HG02588 (cell line): ENCODE measurements at regions not wholly inside any gene's neighbourhood (a gene's known extent, or its start where the extent isn't known, plus 50 kb on each side); places are given as distances from the start of the nearest gene placed in this dataset.

Experiments used
- ATAC-seq: cut with Tn5 transposase; IDR thresholded peaks from one replicate; pipeline ENCODE4 v1.9.1; 2021; ENCODE audit warnings: mild to moderate bottlenecking, moderate library complexity; ENCODE audit not compliant: unreplicated experiment

DNA sequence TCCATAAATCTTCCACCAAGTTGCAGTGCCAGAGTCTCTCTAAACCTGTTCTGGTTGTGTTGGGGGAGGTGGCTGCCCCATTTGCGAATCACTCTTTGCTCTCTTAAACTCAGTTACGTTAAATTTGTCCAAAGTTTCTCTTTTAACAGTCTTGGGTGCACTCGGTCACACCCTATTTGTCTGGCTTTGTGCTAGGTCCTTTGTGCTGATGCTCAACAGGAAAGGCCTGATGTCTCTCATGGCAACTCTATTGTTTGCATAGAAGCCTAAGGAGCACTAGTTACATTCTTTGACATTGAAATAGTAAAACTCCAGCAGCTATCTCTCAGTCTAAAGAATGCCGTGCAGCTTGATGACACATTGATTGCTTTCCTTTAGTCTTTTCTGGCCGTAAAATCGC lies 105.1 kb downstream of the TRMT11 start:
- ATAC-seq: no peak

DNA sequence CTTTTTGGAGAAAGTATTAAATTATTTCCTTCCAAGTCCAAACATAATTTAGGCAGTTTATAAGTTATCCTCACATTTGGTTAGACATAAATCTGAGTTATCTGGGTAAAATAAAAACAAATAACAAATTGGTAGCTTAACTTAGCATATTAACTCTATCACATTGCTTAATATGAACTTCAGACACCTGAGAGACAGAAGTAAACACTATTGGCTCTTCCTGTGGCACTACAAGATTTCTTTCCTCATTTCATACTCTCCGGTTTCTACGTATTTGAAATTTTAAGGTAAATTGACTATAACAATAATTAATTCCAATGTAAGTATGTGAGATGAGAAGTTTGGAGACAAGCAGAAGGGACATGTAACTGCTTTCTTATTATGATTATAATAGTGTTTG lies 106.8 kb downstream of the TRMT11 start:
- no peak for ATAC-seq

DNA sequence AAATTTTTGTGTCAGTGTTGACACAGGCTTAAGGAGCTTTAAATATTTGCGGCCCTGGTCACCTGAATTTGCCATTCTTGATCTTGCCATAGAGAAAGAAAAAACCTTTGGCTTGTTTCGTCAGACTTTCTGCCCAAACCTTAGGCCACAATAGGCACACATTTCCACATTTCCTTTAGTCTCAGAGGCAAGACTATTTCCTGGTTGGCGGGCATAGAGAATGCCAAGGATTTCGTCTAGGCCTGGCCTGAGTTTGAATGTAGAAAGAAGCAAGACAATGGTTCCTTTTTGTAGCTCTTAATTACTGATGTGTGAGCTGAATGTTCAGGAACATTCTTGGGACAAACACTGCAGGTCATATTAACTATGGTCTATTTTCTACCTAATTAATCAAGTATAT lies 108.1 kb downstream of the TRMT11 start:
- no peak for ATAC-seq

DNA sequence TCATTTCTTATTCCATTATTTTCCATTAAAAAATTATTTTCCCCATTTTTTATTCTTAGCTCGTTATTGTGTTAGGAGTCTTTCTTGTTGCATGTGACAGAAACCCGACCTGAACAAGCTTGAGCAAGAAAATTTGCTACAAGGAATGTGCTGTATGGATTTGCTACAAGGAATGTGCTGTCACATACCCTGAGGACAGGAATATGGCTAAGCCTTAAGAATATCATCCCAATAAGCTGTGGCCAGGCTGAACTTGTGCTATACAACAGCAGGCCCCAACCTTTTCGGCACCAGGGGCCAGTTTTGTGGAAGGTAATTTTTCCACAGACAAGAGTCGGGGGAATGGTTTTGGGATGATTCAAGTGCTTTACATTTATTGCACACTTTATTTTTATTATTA lies 114.0 kb downstream of the TRMT11 start:
- no peak for ATAC-seq

DNA sequence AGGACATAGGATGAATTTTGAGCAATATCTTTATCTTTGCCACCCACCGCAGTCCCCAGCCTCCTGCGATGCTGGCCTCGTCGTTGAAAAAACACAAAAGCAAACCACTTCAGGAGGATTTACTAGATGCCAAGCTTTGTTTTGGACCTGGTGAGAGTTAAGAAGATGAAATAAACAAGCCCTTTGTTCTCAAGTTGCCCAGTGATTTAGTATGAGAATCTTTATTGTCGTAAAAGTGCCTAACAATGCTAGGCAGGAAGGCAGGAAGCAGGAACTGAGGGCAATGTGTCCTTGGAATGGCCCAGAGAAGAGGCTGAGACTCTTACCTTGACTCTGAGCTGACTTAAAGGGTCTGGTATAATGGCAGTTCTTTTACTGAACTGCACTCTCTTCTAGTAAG lies 116.0 kb downstream of the TRMT11 start:
- ATAC-seq: no peak

DNA sequence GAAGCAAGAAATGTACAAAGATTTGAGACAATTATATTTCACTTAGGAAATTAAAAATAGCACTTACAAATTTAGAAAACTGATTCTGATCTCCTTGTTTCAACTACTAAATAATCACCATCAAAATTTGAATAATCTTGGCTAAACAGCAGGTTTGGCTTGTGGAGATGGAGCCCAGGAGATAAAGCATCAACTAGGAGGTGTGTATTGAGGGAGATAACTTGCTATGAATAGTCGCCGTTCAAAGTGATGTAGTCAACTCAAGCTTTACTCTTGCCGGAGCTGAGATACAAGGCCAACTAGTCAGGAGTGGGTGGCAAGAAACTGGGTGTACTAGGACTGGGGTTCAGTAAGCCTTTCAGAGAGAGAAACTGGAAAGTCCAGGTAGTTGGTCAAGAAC lies 117.7 kb downstream of the TRMT11 start:
- no peak for ATAC-seq

DNA sequence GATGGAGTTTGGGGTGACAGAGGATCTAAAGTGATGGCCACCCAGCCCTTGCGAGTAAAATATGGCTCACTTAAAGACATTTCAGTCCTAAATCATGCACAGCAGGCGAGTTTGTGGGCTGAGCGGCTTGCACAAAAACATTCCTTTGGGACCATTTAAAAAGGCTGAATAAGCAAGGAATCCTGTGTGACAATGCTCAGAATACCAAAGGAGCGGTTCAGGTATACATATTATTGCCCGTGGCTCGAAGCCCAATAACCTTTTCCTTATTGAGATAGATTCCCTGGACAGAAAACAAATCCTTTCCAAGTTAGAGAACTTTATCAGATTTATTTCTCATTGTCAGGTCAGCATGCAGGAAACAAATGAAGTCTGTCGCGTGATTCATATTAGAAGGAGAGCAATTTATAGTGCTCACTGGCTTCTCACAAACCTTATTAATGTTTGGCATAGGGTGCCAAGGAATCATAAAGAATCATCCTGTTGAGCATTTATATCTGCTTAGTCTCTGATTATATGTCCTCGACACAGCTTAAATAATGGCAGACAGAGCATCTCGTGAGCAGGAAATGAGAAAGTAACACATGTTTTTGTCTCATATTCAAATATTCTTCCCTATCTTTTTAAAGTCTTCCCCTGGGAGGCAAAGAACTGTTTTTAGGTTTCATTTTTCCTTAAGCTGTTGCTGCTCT lies 121.3 kb downstream of the TRMT11 start:
- ATAC-seq: no peak

DNA sequence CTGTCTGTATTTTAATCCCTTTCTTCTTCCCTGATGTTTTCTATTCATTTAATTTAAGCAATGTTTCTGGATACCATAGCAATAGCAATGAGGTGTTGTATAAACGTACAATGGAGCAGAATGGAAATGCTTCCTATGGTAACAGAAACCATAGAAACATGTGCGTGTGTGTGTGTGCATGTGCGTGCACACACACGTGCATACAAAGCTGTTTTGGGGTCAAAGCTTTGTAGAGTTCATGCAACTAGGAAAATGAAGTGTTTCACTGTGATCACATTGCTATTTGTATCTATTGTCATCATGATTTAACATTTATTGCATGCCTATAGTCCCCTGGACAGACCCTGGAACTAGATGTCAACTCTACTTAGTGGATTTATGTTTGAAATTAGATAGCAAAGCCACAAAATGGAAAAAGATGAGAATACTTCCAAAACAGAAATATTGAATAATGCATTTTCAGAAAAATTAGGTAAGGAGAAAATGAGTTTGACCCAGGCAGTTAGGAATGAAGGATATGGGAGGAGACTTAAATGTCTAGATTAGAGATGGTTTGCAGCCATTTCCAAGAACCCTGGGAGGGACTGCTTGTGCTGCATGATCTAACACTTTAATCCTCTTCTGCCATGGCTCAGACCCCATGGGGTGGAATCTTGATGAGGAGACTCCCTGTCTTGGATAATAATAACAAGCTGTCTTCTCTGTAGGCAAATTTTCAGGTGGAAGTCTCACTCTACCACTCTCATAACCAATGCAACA lies 124.4 kb downstream of the TRMT11 start:
- no peak for ATAC-seq

DNA sequence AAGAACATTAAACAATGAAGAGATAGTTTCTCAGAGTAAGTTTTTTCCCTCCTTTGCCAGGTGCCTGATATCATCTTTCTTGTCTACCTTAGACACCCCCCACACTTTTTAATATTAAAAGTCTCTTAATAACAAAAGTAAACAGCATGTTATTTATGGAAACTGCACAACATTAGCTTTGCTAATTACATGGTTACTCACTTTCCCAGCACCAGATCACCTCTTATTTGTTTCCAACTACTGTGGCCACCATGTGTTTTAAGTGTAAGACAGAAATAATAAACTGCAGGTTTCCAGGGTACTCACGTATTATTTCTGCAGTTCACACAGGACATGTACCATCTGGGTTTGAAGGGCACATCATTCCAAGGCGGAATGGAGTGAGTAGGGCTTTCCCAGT lies 125.0 kb downstream of the TRMT11 start:
- no peak for ATAC-seq

DNA sequence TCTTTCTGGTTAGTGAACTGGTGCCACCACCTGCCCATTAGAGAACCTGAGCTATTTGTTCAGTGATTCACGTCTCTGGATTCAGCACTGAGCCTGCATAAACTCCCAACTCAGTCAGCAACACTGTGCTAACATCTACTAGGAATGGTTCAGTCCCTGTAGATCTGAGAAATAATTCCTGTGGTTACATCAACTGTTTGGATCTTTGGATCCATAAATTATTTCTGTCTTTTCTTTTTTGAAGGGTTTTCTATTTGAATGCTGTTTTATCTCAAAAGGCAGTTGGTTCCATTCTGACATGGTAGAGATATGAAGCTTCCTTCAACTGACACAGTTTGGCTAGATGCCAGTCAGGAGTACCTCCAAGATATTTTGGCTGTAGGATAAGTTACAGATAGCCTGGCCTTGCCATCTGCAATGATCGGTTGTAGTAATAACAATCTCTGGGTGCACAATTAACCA lies 125.9 kb downstream of the TRMT11 start:
- ATAC-seq: no peak

DNA sequence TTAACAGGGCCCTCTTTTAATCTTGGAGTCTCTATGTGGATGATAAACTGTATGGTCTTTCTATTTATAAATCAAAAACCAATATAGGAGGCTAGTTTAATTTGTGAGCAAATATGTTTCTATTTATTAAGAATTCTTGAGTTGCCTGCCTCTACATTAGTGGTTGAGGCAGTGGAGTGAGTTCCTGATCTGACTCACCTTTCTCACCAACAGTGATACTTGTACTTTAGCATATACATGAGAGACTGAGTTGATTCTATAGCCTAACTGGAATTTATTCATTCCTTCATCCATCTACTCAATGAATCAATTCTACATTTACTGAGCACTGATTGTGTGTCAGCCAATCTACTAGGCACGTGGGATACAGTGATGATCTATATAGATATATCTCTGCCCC lies 126.9 kb downstream of the TRMT11 start:
- ATAC-seq: no peak

DNA sequence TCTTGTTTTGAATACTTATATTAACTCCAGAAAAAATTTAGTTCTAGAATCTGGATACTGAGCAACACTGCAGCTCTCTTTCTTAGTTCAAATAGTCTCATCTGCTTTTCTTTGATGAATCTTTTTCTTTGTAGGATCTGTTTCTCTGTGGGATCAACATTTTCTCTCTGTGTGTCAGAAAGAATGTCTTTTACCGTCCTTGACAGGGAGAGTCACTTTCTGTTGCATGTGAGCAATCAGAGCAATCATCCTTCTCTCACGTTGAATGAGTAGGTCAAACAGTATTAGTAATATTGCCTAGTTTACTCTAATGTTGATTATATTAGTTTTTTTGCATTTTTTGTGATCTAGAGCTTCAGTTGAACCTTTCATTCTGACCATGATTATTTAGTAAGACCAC lies 130.9 kb downstream of the TRMT11 start:
- no peak for ATAC-seq

DNA sequence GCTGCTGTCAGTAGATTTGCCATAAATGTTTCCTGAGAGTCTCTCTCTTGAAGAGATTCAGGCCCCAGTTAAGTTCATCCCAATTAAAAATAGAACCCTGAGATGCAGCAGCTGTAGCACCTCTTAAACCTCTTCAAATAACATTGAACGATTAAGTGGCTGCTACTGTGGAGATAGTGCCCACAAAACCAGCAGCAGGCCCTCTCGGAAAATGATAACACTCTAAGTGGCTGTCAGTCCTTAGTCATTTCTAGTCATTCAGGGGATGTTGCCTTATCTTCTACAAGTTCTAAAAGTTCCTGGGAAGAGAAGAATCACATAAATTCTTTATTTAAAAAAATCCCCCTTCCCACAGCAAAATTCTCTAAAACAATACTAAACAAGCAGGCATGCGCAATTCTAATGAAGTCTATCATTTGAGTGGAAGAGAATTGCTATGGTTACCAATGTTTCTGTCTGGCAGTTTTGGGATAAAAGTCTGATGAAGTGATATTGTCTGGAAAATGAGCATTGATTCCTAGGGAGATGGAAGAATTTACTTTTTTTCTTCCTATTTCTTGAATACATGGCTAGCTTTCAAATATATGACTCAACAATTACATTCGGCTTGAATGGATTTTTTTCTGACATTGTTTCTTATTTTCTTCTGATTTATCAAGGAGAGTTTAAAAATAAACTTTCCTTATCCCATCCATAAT lies 131.9 kb downstream of the TRMT11 start:
- no peak for ATAC-seq

DNA sequence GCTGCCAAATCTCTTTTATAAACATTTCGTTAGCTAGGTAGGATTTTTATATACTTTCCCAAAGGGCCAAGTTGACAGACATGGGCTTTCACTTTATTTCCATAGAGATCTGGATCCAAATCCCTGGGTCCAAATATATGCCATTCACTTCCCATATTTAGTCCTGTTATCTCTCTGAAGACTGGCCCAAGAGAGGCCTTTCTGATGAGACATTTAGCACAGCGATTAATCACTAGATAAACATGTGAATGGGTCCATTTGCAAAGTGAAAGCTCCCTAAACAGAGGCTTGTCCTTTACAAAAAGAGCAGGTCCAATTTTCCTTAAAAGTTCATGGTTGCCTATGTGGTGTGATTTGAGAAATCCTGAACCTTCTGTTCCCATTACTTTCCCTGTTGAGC lies 132.6 kb downstream of the TRMT11 start:
- no peak for ATAC-seq

DNA sequence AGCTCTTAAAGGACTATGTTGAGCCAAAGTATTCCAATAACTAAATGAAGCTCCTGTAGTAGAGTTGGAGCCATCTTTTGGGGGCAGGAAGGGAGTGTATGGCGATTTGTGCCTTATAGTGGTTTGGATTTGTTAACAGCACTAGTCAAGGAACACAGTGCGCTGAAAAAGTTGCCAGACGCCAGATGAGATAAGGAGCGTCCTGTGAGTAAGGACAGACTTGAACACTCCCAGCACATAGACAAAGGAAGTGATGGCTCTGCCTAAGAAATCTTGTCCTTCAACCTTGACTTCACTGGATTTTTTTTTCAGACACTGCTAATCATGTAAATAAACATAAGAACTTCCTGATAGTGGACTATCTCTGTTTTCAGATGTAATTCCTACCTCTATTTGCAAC lies 136.9 kb downstream of the TRMT11 start:
- no peak for ATAC-seq

DNA sequence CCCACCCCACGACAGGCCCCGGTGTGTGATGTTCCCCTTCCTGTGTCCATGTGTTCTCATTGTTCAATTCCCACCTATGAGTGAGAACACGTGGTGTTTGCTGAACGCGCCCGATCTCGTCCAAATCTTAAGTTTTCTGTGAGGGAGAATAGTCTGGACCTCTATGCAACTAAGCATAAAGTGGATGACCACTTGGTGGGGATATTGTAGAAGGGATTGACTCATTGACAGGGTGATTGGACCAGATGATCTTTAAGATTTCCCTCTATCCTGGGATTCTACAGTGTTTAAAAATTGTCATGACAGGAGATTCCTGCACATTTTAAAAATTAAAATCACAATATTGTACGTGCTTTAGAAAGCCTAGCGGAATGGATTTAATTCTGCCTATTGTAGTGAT lies 141.3 kb downstream of the TRMT11 start:
- no peak for ATAC-seq

DNA sequence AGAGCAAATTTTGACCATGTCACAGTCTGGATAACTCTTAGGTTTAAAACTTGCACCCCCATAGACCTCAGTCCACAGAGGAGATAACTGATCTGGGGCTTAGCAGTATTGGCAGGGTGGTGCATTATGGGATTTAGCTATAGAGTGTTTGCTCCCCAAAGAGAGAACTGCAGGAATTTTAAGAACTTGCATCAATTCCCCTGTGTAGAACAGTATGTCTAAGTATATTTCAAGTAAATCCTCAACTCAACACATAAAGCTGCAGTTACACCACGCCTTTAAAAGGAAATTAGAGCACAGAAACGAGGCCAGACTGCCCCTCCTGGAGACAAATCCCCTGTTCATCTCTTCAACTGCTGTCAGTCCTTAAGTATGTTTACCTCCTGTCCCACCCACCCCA lies 144.9 kb downstream of the TRMT11 start:
- no peak for ATAC-seq

DNA sequence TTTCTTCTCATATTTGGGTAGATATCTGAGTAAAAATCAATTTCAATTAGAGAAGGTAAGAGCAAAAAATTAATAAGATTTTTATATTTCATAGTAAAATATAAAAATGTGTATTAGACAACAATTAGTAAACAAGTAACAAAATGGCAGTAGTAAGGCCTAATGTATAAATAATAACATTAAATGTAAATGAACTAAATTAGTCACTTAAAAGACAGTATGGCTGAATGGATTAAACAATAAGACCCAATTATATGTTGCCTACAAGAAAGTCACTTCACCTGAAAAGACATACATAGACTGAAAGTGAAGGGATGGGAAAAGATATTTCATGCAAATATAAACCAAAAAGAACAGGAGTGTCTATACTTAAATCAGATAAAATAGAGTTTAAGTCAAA lies 147.6 kb downstream of the TRMT11 start:
- no peak for ATAC-seq

DNA sequence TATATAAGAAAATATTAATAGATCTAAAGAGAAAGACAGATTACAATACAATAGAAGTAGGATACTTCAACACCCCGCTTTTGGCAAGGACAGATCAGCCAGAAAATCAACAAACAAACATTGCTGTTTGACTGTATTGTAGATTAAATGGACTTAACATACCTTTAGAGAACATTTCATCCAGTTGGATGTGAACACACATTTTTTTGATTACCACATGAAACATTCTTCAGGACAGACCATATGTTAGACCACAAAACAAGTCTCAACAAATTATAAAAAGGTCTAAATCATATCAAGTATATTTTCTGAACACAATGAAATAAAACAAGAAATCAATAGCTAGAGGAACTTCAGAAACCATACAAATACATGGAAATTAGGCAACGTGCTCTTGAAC lies 148.2 kb downstream of the TRMT11 start:
- no peak for ATAC-seq

DNA sequence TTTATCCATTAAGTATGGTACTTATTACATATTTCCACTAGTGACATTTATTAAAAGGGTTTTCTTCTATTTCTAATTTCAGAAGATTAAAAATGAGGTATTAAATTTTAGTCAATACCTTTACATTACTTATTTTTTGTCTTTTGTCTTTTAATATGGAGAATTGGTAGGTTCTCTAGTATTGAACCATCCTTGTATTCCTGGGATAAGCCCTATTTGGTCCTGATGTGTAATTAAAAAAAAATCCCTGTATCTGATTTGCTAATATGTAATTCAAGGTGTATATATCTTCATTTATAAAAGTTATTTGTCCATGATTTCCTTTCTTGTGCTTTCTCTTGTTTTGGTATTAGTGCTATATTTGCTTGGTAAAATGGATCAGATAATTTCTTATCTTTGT lies 153.7 kb downstream of the TRMT11 start:
- ATAC-seq: no peak

DNA sequence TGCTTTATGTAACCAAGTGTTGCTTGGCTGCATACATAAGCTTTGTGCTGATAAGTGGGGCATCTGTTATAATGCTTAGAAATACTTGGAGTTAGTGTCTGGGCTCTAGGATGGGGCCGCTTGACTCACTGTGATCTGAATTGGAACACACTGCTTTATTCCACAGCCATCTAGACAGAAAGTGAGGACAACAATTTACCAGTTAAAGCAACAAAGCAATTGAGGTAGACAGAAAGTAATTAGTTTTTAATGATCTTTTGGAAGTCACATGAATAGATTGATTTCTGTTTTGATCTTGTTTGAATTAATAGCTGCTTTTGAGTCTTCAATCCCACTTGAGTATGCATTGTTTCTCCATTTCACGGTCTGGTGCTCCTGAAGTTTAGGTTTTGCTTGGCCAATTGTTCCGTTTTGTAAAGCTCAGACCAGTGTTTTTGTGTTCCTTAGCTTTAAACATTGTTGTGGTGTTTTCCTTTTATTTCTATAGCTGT lies 157.5 kb downstream of the TRMT11 start:
- ATAC-seq: no peak

DNA sequence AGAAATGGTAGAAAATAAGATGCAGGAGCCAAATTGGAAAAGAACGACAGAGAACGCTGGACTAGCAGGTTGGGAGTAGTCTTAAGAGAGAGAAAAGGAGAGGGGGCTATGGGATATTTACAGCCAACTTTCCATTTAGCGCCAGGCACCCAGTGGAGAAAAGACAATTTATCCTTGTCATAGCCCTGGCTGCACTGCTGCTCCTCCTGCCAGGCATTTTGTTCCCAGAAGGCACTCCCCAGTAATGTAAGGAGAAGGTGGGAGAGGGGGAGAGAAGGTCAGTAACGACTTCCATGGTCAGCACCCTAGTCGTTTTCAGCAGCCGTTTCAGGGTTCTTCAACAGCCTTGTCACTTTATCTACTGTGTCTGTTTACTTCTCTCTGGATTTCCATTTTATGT lies 159.0 kb downstream of the TRMT11 start:
- no peak for ATAC-seq
